Tibial nerve (tissue), 4 donors: ENCODE measurements at regions not wholly inside any gene's neighbourhood (a gene's known extent, or its start where the extent isn't known, plus 50 kb on each side); places are given as distances from the start of the nearest gene placed in this dataset.

Experiments used
- DNase-seq, 2 donors: peaks; one replicate each; pipeline ENCODE4 v3.0.0-alpha.2; 2019; ENCODE audit warnings: low spot score in 2 of 2
- H3K27ac ChIP-seq, 4 donors: fragments of 200-600 bp; sonication (generic) in 3 of 4; one replicate each; pipeline ENCODE4 v1.5.1; 2017 to 2019; ENCODE audit warnings: mild to moderate bottlenecking in 1 of 4
- H3K27me3 ChIP-seq, 2 donors: fragments of 200-600 bp; sonication (generic) in 1 of 2; one replicate each; pipeline versions ENCODE4 v1.5.1 to v1.6.0; 2017 to 2019
- H3K36me3 ChIP-seq, 3 donors: fragments of 200-600 bp; sonication (generic); one replicate each; pipeline ENCODE4 v1.5.1; 2018 to 2019
- H3K4me1 ChIP-seq, 4 donors: fragments of 200-600 bp; sonication (generic) in 3 of 4; one replicate each; pipeline ENCODE4 v1.5.1; 2017 to 2019
- H3K4me3 ChIP-seq, 4 donors: fragments of 200-600 bp; sonication (generic) in 3 of 4; one replicate each; pipeline ENCODE4 v1.5.1; 2017 to 2019; ENCODE audit warnings: mild to moderate bottlenecking in 1 of 4, moderate library complexity in 1 of 4
- H3K9me3 ChIP-seq, 4 donors: fragments of 200-600 bp; sonication (generic) in 3 of 4; one replicate each; pipeline ENCODE4 v1.5.1; 2017 to 2019
- CTCF ChIP-seq, 5 experiments: fragments of 200-600 bp in 3 of 5; fragments of 450-650 bp in 2 of 5; sonication (generic) in 3 of 5; IDR thresholded peaks; one replicate each; pipeline ENCODE4 v1.5.1; 2016 to 2019; ENCODE audit warnings: antibody characterized with exemption in 5 of 5, mild to moderate bottlenecking in 3 of 5, moderate library complexity in 2 of 5
- EP300 ChIP-seq, 2 donors: sonication (generic); formaldehyde crosslinking; IDR thresholded peaks; one replicate each; pipeline ENCODE4 v1.6.1; 2017; ENCODE audit warnings: antibody characterized with exemption in 2 of 2, mild to moderate bottlenecking in 1 of 2
- POLR2A ChIP-seq, 2 donors: fragments of 450-650 bp; IDR thresholded peaks; one replicate each; pipeline ENCODE4 v1.6.1; 2017; ENCODE audit warnings: antibody characterized with exemption in 2 of 2, mild to moderate bottlenecking in 2 of 2, moderate library complexity in 2 of 2
- WGBS, 2 donors: methylation state at CpG; one replicate each; pipeline ENCODE4 v1.1.5; 2018; 5-methylcytosine and 5-hydroxymethylcytosine counted together

GRCh38 chr7:145520284-145520683 lies 596.3 kb upstream of the CNTNAP2 start:
- Histone ChIP-seq H3K27ac (no peak overlapping the region), H3K4me3 (no peak overlapping the region), H3K27me3 (no peaks in the 10 kb centered on the region), H3K9me3 (no peaks in the 10 kb centered on the region), H3K4me1 (no peaks in the 10 kb centered on the region), H3K36me3 (no peaks in the 10 kb centered on the region)
- no peak for DNase-seq
- 42 to 49% methylated on average over 3 of the region's 3 CpGs for WGBS, 2 donors
- TF ChIP-seq CTCF (IDR thresholded peaks at IDR 0.05): no peak
- no peak for TF ChIP-seq EP300 (IDR thresholded peaks at IDR 0.05)
- no peak for TF ChIP-seq POLR2A (IDR thresholded peaks at IDR 0.05)

- Histone ChIP-seq H3K36me3 (no peaks in the 10 kb centered on the region), H3K4me1 (no peaks in the 10 kb centered on the region), H3K4me3 (no peak overlapping the region), H3K27ac (no peak overlapping the region), H3K27me3 (no peaks in the 10 kb centered on the region), H3K9me3 (no peaks in the 10 kb centered on the region)
- 78 to 89% methylated on average over 2 of the region's 2 CpGs for WGBS, 2 donors
- TF ChIP-seq CTCF (IDR thresholded peaks at IDR 0.05) (no peak), POLR2A (IDR thresholded peaks at IDR 0.05) (no peak), EP300 (IDR thresholded peaks at IDR 0.05) (no peak)
- DNase-seq: no peak
Measured at GRCh38 chr7:145511004-145511403, 605.6 kb upstream of the CNTNAP2 start.

GRCh38 chr7:145497911-145498525 lies 618.6 kb upstream of the CNTNAP2 start:
- no peak for TF ChIP-seq CTCF (IDR thresholded peaks at IDR 0.05)
- no peak for TF ChIP-seq EP300 (IDR thresholded peaks at IDR 0.05)
- no peak for TF ChIP-seq POLR2A (IDR thresholded peaks at IDR 0.05)
- H3K9me3 ChIP-seq: no peaks in the 10 kb centered on the region
- H3K4me1 ChIP-seq: no peaks in the 10 kb centered on the region
- DNase-seq: no peak
- no peak overlapping the region for H3K4me3 ChIP-seq
- no peaks in the 10 kb centered on the region for H3K27me3 ChIP-seq
- 76 to 78% methylated on average over 3 of the region's 3 CpGs for WGBS, 2 donors
- H3K36me3 ChIP-seq: no peaks in the 10 kb centered on the region
- H3K27ac ChIP-seq: no peak overlapping the region

- Histone ChIP-seq H3K4me1 (no peaks in the 10 kb centered on the region), H3K27ac (no peak overlapping the region), H3K27me3 (no peaks in the 10 kb centered on the region), H3K36me3 (no peaks in the 10 kb centered on the region), H3K4me3 (no peak overlapping the region), H3K9me3 (peaks cover 0 to 17% (median 2%) of the 10 kb centered on the region in 4 donors)
- no peak for DNase-seq
- 81 to 84% methylated on average over 1 of the region's 1 CpG for WGBS, 2 donors
- TF ChIP-seq CTCF (IDR thresholded peaks at IDR 0.05) (no peak), POLR2A (IDR thresholded peaks at IDR 0.05) (no peak)
Measured at GRCh38 chr7:145490356-145490755, 626.2 kb upstream of the CNTNAP2 start.

- no peak overlapping the region for H3K27ac ChIP-seq
- H3K4me1 ChIP-seq: no peaks in the 10 kb centered on the region
- no peak overlapping the region for H3K4me3 ChIP-seq
- DNase-seq: no peak
- no peaks in the 10 kb centered on the region for H3K36me3 ChIP-seq
- H3K9me3 ChIP-seq: peaks cover 0 to 17% (median 2%) of the 10 kb centered on the region in 4 donors
- H3K27me3 ChIP-seq: no peaks in the 10 kb centered on the region
- TF ChIP-seq CTCF (IDR thresholded peaks at IDR 0.05) (no peak), EP300 (IDR thresholded peaks at IDR 0.05) (no peak), POLR2A (IDR thresholded peaks at IDR 0.05) (no peak)
Measured at GRCh38 chr7:145489609-145490008, 627.0 kb upstream of the CNTNAP2 start.
